DND-41 (cell line): ENCODE measurements at regions not wholly inside any gene's neighbourhood (a gene's known extent, or its start where the extent isn't known, plus 50 kb on each side); places are given as distances from the start of the nearest gene placed in this dataset.

ENCODE experiments used
- EZH2 ChIP-seq: IDR thresholded peaks from 3 replicates; pipeline ENCODE4 v1.6.1; 2012; ENCODE audit warnings: borderline replicate concordance, low read depth, mild to moderate bottlenecking, moderate library complexity, low read length, inconsistent platforms; ENCODE audit not compliant: severe bottlenecking
- TF ChIP-seq, protein P1 (sequence below): IDR thresholded peaks from 2 replicates; pipeline ENCODE4 v1.5.1; 2012; ENCODE audit warnings: borderline replicate concordance, low read length, moderate library complexity, mild to moderate bottlenecking; ENCODE audit not compliant: poor library complexity, severe bottlenecking; ENCODE audit errors: extremely low read depth

DNA sequence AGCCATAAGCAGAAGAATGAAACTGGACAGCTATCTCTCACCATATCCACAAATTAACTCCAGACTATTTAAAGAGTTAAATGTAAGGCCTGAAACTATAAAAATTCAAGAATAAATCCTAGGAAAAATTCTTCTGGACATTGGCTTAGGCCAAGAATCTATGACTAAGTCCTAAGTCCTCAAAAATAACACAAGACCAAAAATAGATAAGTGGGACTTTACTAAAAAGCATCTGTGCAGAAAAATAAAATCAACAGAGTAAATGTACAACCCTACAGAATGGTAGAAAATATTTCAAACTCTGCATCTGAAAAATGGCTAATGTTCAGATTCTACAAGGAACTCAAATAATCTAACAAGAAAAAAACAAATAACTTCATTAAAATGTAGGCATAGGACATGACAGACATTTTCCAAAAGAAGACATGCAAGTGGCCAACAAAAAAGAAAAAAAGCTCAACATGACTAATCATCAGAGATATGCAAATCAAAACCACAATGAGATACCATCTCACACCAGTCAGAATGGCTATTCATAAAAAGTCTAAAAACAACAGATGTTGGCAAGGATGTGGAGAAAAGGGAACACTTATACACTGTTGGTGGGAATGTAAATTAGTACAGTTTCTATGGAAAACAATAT, 61.0 kb upstream of the PPFIA2 start:
- TF ChIP-seq, protein P1, sequence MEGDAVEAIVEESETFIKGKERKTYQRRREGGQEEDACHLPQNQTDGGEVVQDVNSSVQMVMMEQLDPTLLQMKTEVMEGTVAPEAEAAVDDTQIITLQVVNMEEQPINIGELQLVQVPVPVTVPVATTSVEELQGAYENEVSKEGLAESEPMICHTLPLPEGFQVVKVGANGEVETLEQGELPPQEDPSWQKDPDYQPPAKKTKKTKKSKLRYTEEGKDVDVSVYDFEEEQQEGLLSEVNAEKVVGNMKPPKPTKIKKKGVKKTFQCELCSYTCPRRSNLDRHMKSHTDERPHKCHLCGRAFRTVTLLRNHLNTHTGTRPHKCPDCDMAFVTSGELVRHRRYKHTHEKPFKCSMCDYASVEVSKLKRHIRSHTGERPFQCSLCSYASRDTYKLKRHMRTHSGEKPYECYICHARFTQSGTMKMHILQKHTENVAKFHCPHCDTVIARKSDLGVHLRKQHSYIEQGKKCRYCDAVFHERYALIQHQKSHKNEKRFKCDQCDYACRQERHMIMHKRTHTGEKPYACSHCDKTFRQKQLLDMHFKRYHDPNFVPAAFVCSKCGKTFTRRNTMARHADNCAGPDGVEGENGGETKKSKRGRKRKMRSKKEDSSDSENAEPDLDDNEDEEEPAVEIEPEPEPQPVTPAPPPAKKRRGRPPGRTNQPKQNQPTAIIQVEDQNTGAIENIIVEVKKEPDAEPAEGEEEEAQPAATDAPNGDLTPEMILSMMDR, result no peak
- no peak for TF ChIP-seq EZH2
